Transverse colon (tissue), 4 donors: ENCODE measurements at regions not wholly inside any gene's neighbourhood (a gene's known extent, or its start where the extent isn't known, plus 50 kb on each side); places are given as distances from the start of the nearest gene placed in this dataset.

Experiments used
- EP300 ChIP-seq: sonication (generic); formaldehyde crosslinking; IDR thresholded peaks from one replicate; pipeline ENCODE4 v1.6.1; 2017; ENCODE audit warnings: antibody characterized with exemption, low read depth
- POLR2A ChIP-seq: fragments of 450-650 bp; IDR thresholded peaks from one replicate; pipeline ENCODE4 v1.6.1; 2016; ENCODE audit warnings: antibody characterized with exemption, mild to moderate bottlenecking, moderate library complexity
- POLR2AphosphoS5 ChIP-seq, 3 donors: sonication (generic); formaldehyde crosslinking; IDR thresholded peaks; one replicate each; pipeline ENCODE4 v1.6.1; 2016; ENCODE audit warnings: antibody characterized with exemption in 3 of 3
- TF ChIP-seq, protein P1 (sequence below), 5 experiments: fragments of 200-600 bp in 3 of 5; fragments of 450-650 bp in 2 of 5; sonication (generic) in 3 of 5; IDR thresholded peaks; 1 replicate in 2 of 5; 2 replicates in 3 of 5; pipeline ENCODE4 v1.5.1; 2016 to 2017; ENCODE audit warnings: antibody characterized with exemption in 5 of 5, inconsistent platforms in 3 of 5, mild to moderate bottlenecking in 2 of 5, moderate library complexity in 1 of 5

GRCh38 chr12:4045786-4046494 lies 172.7 kb upstream of the PARP11 start:
- TF ChIP-seq, protein P1, sequence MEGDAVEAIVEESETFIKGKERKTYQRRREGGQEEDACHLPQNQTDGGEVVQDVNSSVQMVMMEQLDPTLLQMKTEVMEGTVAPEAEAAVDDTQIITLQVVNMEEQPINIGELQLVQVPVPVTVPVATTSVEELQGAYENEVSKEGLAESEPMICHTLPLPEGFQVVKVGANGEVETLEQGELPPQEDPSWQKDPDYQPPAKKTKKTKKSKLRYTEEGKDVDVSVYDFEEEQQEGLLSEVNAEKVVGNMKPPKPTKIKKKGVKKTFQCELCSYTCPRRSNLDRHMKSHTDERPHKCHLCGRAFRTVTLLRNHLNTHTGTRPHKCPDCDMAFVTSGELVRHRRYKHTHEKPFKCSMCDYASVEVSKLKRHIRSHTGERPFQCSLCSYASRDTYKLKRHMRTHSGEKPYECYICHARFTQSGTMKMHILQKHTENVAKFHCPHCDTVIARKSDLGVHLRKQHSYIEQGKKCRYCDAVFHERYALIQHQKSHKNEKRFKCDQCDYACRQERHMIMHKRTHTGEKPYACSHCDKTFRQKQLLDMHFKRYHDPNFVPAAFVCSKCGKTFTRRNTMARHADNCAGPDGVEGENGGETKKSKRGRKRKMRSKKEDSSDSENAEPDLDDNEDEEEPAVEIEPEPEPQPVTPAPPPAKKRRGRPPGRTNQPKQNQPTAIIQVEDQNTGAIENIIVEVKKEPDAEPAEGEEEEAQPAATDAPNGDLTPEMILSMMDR (IDR thresholded peaks at IDR 0.05) = no peak
- TF ChIP-seq POLR2AphosphoS5 (IDR thresholded peaks at IDR 0.05) = no peak
- TF ChIP-seq POLR2A = no peak
- TF ChIP-seq EP300 = no peak
